Fibroblast of lung (primary cell): ENCODE measurements at regions not wholly inside any gene's neighbourhood (a gene's known extent, or its start where the extent isn't known, plus 50 kb on each side); places are given as distances from the start of the nearest gene placed in this dataset.

Experiments
- DNase-seq, 2 donors: peaks; one replicate each; pipeline versions ENCODE4 v3.0.0 to v3.0.0-alpha.2; 2010; ENCODE audit warnings: low read depth in 2 of 2
- H2AFZ ChIP-seq: 2 replicates; pipeline ENCODE4 v1.5.1; 2012; ENCODE audit warnings: low read length, control low read depth, inconsistent platforms
- H3K27ac ChIP-seq: 2 replicates; pipeline ENCODE4 v1.5.1; 2011; ENCODE audit warnings: low read length, control low read depth; ENCODE audit not compliant: insufficient read depth
- H3K27me3 ChIP-seq: 2 replicates; pipeline ENCODE4 v1.5.1; 2011; ENCODE audit warnings: mild to moderate bottlenecking, low read length; ENCODE audit not compliant: control insufficient read depth, insufficient read depth
- H3K36me3 ChIP-seq: 2 replicates; pipeline ENCODE4 v1.5.1; 2011; ENCODE audit warnings: low read length; ENCODE audit not compliant: control insufficient read depth, insufficient read depth
- H3K4me1 ChIP-seq: 2 replicates; pipeline ENCODE4 v1.5.1; 2011; ENCODE audit warnings: low read length; ENCODE audit not compliant: control insufficient read depth, insufficient read depth; ENCODE audit errors: extremely low read depth
- H3K4me2 ChIP-seq: 2 replicates; pipeline ENCODE4 v1.5.1; 2011; ENCODE audit warnings: low read length, control low read depth; ENCODE audit not compliant: insufficient read depth; ENCODE audit errors: extremely low read depth
- H3K4me3 ChIP-seq, 4 experiments: fragments of 200-600 bp in 1 of 4; sonication (generic) in 1 of 4; replicated peaks in 1 of 4; 2 replicates each; pipeline ENCODE4 v1.5.1; 2011 to 2016; ENCODE audit warnings: low read length in 4 of 4, low read depth in 3 of 4, mild to moderate bottlenecking in 3 of 4, control low read depth in 2 of 4, inconsistent platforms in 1 of 4, mixed read lengths in 1 of 4; ENCODE audit not compliant: insufficient read depth in 1 of 4; ENCODE audit errors: control extremely low read depth in 1 of 4
- H3K79me2 ChIP-seq: 2 replicates; pipeline ENCODE4 v1.5.1; 2012; ENCODE audit warnings: mild to moderate bottlenecking, low read length, inconsistent platforms; ENCODE audit not compliant: control insufficient read depth, insufficient read depth
- H3K9ac ChIP-seq: 2 replicates; pipeline ENCODE4 v1.5.1; 2011; ENCODE audit warnings: mild to moderate bottlenecking, low read length, control low read depth; ENCODE audit not compliant: insufficient read depth
- H3K9me3 ChIP-seq: 2 replicates; pipeline ENCODE4 v1.5.1; 2012; ENCODE audit warnings: low read depth, low read length; ENCODE audit not compliant: control insufficient read depth, insufficient read depth
- H4K20me1 ChIP-seq: 2 replicates; pipeline ENCODE4 v1.5.1; 2011; ENCODE audit warnings: low read length; ENCODE audit not compliant: control insufficient read depth, insufficient read depth; ENCODE audit errors: extremely low read depth
- EZH2 ChIP-seq: IDR thresholded peaks from 2 replicates; pipeline ENCODE4 v1.5.1; 2012; ENCODE audit warnings: low read length, control low read depth, mild to moderate bottlenecking; ENCODE audit errors: missing control alignments
- TF ChIP-seq, protein P1 (sequence below), 2 donors: IDR thresholded peaks in 1 of 2; conservative IDR thresholded peaks in 1 of 2; 1 replicate in 1 of 2; 2 replicates in 1 of 2; pipeline ENCODE4 v1.5.1; 2011 to 2012; ENCODE audit warnings: low read length in 2 of 2, control low read depth in 1 of 2, inconsistent platforms in 1 of 2, low read depth in 1 of 2, mild to moderate bottlenecking in 1 of 2

DNA sequence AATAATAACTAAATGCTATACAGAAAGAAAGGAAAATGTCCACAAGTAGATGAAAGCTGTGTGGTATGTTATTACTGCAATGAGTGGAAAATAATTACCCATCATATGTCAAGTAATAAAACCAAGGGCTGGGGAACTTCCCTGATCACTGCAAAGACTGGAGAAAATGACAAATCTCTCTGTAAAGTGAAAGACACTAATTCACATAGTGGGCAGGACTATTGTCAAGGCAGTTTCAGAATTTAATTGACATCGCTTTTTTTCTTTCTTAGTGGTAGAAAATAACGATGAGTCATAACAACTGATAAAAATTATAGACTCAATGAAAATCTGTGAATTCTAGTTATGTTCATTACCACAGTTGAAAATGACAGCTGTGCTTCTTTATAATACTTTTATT, 153.7 kb upstream of the ST6GALNAC5 start:
- Histone ChIP-seq H3K4me2 (no peak overlapping the region), H3K27ac (no peak overlapping the region), H3K27me3 (no peaks in the 10 kb centered on the region), H3K4me3 (no peak overlapping the region), H3K9me3 (no peaks in the 10 kb centered on the region), H3K36me3 (no peaks in the 10 kb centered on the region), H2AFZ (no peak overlapping the region), H3K79me2 (no peaks in the 10 kb centered on the region), H4K20me1 (no peaks in the 10 kb centered on the region), H3K9ac (no peak overlapping the region), H3K4me1 (no peaks in the 10 kb centered on the region)
- no peak for DNase-seq
- TF ChIP-seq, protein P1, sequence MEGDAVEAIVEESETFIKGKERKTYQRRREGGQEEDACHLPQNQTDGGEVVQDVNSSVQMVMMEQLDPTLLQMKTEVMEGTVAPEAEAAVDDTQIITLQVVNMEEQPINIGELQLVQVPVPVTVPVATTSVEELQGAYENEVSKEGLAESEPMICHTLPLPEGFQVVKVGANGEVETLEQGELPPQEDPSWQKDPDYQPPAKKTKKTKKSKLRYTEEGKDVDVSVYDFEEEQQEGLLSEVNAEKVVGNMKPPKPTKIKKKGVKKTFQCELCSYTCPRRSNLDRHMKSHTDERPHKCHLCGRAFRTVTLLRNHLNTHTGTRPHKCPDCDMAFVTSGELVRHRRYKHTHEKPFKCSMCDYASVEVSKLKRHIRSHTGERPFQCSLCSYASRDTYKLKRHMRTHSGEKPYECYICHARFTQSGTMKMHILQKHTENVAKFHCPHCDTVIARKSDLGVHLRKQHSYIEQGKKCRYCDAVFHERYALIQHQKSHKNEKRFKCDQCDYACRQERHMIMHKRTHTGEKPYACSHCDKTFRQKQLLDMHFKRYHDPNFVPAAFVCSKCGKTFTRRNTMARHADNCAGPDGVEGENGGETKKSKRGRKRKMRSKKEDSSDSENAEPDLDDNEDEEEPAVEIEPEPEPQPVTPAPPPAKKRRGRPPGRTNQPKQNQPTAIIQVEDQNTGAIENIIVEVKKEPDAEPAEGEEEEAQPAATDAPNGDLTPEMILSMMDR (conservative IDR thresholded peaks at IDR 0.05 in 1 of 2, IDR thresholded peaks at IDR 0.05 in 1 of 2; ENCODE audit: low read depth in 1 of 2, low read length in 2 of 2), result no peak
- TF ChIP-seq EZH2, result no peak

DNA sequence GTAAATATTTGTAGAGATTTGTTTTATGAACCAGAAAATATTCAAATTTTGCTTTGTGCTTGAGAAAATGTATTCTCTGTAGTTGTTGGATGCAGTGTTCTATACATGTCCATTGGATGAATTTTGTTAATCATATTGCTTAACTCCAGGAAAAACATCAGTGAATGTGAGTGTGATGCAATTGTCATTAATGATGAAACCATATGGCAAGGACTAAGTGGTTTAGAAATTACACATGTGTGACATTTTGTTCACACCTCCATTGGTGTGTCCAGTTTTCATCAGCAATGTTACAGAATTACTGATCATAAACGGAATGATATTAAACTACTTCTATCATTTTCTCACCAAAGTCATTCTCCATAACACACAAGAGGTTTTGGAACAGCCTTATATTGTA, 151.8 kb upstream of the ST6GALNAC5 start:
- no peak for TF ChIP-seq EZH2
- no peaks in the 10 kb centered on the region for H4K20me1 ChIP-seq
- no peak overlapping the region for H3K4me2 ChIP-seq
- H3K79me2 ChIP-seq, result no peaks in the 10 kb centered on the region
- no peaks in the 10 kb centered on the region for H3K36me3 ChIP-seq
- no peaks in the 10 kb centered on the region for H3K4me1 ChIP-seq
- no peaks in the 10 kb centered on the region for H3K27me3 ChIP-seq
- no peak overlapping the region for H3K9ac ChIP-seq
- H2AFZ ChIP-seq, result no peak overlapping the region
- no peak overlapping the region for H3K4me3 ChIP-seq
- H3K27ac ChIP-seq, result no peak overlapping the region
- DNase-seq, result peak in 1 of 2 donors; percentile 42
- H3K9me3 ChIP-seq, result no peaks in the 10 kb centered on the region

DNA sequence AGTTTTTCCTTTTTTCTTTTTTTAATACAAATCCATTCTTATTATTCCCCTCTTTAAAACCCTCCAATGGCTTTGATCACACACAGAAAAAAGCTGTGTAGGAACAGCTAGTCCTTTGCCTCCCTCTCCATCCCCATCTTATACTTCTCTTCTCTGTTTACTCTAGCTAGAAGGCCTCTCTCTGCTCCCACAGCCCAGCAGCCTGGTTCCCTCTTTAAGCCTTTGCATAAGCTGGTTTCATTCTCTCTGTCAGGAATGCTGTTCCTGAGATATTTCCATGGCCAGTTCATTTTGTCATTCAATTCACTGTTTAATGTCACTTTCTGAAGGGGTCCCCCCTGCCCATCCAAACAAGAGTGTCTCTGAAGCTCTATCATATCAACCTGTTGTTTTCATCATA, 143.3 kb upstream of the ST6GALNAC5 start:
- H2AFZ ChIP-seq, result no peak overlapping the region

More for the DNA sequence above, 143.3 kb upstream of the ST6GALNAC5 start:
- Histone ChIP-seq H3K4me1 (no peaks in the 10 kb centered on the region), H3K4me2 (no peak overlapping the region), H3K36me3 (no peaks in the 10 kb centered on the region), H3K27me3 (no peaks in the 10 kb centered on the region), H3K27ac (no peak overlapping the region), H4K20me1 (no peaks in the 10 kb centered on the region), H3K4me3 (no peak overlapping the region), H3K9me3 (no peaks in the 10 kb centered on the region), H3K9ac (no peak overlapping the region), H3K79me2 (no peaks in the 10 kb centered on the region)
- no peak for DNase-seq
- TF ChIP-seq, protein P1 (conservative IDR thresholded peaks at IDR 0.05 in 1 of 2, IDR thresholded peaks at IDR 0.05 in 1 of 2; ENCODE audit: low read depth in 1 of 2, low read length in 2 of 2), result no peak
- TF ChIP-seq EZH2, result no peak
